ENCODE measurements at regions not wholly inside any gene's neighbourhood (a gene's known extent, or its start where the extent isn't known, plus 50 kb on each side); places are given as distances from the start of the nearest gene placed in this dataset.
"Not testable (repeated sequence)": the region's sequence is repeated elsewhere in the genome, so short reads cannot be mapped to it uniquely, and the experiment has no call there.

DNA sequence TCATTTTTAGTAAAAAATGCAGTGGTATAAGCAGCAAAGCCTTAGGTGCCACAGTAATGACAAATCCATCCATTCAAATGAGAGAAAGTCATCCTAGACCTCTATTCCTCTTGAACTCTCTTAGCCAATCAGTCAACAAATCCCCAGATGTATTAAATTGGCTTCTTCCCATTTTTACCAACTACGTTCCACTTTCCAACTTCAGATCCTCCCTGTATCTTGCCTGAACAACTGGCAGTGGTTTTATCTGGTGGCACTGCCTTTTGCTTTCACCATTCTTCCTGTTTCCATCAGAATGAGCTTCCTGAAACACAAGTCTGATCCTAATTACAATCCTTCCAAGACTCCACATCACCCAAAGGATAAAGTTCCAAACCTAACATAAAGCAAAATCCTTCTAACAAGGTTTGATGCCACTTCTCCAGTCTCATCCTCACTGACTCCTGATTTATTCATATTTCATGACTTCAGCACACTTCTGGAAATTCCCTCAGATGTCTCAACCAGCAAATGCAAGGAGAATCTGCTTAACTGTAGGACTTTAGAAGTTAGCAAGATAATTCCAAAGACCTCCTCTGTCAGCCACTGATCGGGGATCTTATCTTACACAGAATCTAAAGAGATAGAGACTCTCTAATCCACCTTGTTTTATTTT lies 69.8 kb upstream of the SLC4A7 start:
- Histone ChIP-seq H3K27ac (ENCODE audit: low read length) (peak overlapping the region; percentile 57; the same call in 1 of the 2 replicates), H3K27me3 (ENCODE audit: control insufficient read depth, insufficient read depth, low read length) (no peaks in the 10 kb centered on the region), H3K9me3 (ENCODE audit: control insufficient read depth, insufficient read depth, low read depth, low read length) (no peaks in the 10 kb centered on the region), H3K4me1 (ENCODE audit: control insufficient read depth, insufficient read depth, low read length) (no peaks in the 10 kb centered on the region), H3K36me3 (ENCODE audit: control insufficient read depth, insufficient read depth, low read length) (no peaks in the 10 kb centered on the region), H3K4me3 (ENCODE audit: low read depth in 2 of 2, low read length in 2 of 2) (no peak overlapping the region)
- POLR2A ChIA-PET: no interaction called here
- no peak for DNase-seq (ENCODE audit: low read depth, low spot score)
- no peak for ATAC-seq
- CTCF ChIA-PET: no interaction called here
- no peak for TF ChIP-seq POLR2AphosphoS5 (IDR thresholded peaks at IDR 0.05; ENCODE audit: low read depth, low read length)
- TF ChIP-seq, protein P1, sequence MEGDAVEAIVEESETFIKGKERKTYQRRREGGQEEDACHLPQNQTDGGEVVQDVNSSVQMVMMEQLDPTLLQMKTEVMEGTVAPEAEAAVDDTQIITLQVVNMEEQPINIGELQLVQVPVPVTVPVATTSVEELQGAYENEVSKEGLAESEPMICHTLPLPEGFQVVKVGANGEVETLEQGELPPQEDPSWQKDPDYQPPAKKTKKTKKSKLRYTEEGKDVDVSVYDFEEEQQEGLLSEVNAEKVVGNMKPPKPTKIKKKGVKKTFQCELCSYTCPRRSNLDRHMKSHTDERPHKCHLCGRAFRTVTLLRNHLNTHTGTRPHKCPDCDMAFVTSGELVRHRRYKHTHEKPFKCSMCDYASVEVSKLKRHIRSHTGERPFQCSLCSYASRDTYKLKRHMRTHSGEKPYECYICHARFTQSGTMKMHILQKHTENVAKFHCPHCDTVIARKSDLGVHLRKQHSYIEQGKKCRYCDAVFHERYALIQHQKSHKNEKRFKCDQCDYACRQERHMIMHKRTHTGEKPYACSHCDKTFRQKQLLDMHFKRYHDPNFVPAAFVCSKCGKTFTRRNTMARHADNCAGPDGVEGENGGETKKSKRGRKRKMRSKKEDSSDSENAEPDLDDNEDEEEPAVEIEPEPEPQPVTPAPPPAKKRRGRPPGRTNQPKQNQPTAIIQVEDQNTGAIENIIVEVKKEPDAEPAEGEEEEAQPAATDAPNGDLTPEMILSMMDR (IDR thresholded peaks at IDR 0.05): no peak
- TF ChIP-seq TCF7L2 (IDR thresholded peaks at IDR 0.05; ENCODE audit: low read depth, low read length): no peak
- TF ChIP-seq, protein P2, sequence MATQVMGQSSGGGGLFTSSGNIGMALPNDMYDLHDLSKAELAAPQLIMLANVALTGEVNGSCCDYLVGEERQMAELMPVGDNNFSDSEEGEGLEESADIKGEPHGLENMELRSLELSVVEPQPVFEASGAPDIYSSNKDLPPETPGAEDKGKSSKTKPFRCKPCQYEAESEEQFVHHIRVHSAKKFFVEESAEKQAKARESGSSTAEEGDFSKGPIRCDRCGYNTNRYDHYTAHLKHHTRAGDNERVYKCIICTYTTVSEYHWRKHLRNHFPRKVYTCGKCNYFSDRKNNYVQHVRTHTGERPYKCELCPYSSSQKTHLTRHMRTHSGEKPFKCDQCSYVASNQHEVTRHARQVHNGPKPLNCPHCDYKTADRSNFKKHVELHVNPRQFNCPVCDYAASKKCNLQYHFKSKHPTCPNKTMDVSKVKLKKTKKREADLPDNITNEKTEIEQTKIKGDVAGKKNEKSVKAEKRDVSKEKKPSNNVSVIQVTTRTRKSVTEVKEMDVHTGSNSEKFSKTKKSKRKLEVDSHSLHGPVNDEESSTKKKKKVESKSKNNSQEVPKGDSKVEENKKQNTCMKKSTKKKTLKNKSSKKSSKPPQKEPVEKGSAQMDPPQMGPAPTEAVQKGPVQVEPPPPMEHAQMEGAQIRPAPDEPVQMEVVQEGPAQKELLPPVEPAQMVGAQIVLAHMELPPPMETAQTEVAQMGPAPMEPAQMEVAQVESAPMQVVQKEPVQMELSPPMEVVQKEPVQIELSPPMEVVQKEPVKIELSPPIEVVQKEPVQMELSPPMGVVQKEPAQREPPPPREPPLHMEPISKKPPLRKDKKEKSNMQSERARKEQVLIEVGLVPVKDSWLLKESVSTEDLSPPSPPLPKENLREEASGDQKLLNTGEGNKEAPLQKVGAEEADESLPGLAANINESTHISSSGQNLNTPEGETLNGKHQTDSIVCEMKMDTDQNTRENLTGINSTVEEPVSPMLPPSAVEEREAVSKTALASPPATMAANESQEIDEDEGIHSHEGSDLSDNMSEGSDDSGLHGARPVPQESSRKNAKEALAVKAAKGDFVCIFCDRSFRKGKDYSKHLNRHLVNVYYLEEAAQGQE (IDR thresholded peaks at IDR 0.05; ENCODE audit: insufficient read depth in 1 of 2, low read depth in 2 of 2, low read length in 1 of 2): no peak
- no peak for TF ChIP-seq SIN3A (IDR thresholded peaks at IDR 0.05; ENCODE audit: borderline replicate concordance, insufficient read depth, low read depth, low read length)
- intact Hi-C loops (cut with micrococcal nuclease; ENCODE audit: unreplicated experiment): no loop called here
- no TSS peak for BruUV-seq (replicated peaks)
- in situ Hi-C loops (cut with HindIII; ENCODE audit: low pct_unique_long_range_greater_than_20kb, low sequenced_read_pairs): no loop called here

DNA sequence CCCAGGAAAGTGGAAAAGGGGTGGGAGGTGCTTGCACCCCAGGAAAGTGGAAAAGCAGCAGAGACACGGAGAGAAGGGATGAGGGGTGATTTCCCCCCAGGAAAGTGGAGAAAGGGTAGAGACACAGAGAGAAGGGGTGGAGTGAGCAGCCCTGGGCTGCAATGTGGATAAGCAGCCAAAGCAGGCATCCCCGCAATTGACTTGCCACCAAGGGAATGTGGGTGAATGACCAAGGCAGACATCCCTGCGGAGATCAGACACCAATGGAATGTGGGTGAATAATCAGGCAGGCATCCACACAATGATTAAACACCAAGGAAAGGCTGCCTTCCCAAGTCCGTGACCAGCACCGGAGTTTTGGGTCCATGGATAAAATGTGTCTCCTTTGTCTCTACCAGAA lies 68.5 kb upstream of the SLC4A7 start:
- in situ Hi-C loops (cut with HindIII; ENCODE audit: low pct_unique_long_range_greater_than_20kb, low sequenced_read_pairs); POLR2A ChIA-PET; CTCF ChIA-PET: not testable (repeated sequence)

DNA sequence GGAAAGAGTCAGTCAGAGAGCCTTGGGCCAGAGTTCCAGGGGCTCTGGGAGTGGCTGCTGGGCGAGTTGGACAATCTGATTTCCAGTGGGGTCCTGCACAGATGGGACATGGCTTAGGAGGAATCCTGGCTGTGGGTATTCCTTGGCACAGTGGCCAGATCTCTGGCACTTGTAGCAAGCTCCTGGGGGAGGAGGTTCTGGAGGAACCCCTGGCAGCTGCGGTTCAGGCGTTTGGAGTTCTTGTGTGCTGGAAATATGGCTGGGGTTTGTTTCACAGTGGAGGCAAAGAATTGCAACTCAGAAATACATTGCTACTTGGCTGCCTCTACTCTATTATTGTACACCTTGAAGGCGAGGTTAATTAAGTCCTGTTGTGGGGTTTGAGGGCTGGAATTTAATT lies 67.2 kb upstream of the SLC4A7 start:
- ATAC-seq; CTCF ChIA-PET; H3K4me1 ChIP-seq (ENCODE audit: control insufficient read depth, insufficient read depth, low read length); H3K4me3 ChIP-seq (ENCODE audit: low read depth in 2 of 2, low read length in 2 of 2); POLR2A ChIA-PET; H3K27me3 ChIP-seq (ENCODE audit: control insufficient read depth, insufficient read depth, low read length); H3K27ac ChIP-seq (ENCODE audit: low read length); DNase-seq (ENCODE audit: low read depth, low spot score); intact Hi-C loops (cut with micrococcal nuclease; ENCODE audit: unreplicated experiment); in situ Hi-C loops (cut with HindIII; ENCODE audit: low pct_unique_long_range_greater_than_20kb, low sequenced_read_pairs); H3K9me3 ChIP-seq (ENCODE audit: control insufficient read depth, insufficient read depth, low read depth, low read length); H3K36me3 ChIP-seq (ENCODE audit: control insufficient read depth, insufficient read depth, low read length); BruUV-seq (replicated peaks): not testable (repeated sequence)

More for the DNA sequence above, 68.5 kb upstream of the SLC4A7 start:
- H3K27me3 ChIP-seq (ENCODE audit: control insufficient read depth, insufficient read depth, low read length); H3K27ac ChIP-seq (ENCODE audit: low read length); H3K4me3 ChIP-seq (ENCODE audit: low read depth in 2 of 2, low read length in 2 of 2); BruUV-seq (replicated peaks); H3K4me1 ChIP-seq (ENCODE audit: control insufficient read depth, insufficient read depth, low read length); ATAC-seq; H3K36me3 ChIP-seq (ENCODE audit: control insufficient read depth, insufficient read depth, low read length); intact Hi-C loops (cut with micrococcal nuclease; ENCODE audit: unreplicated experiment); H3K9me3 ChIP-seq (ENCODE audit: control insufficient read depth, insufficient read depth, low read depth, low read length); DNase-seq (ENCODE audit: low read depth, low spot score): not testable (repeated sequence)

All from Panc1 (cell line).